ENCODE measurements at regions not wholly inside any gene's neighbourhood (a gene's known extent, or its start where the extent isn't known, plus 50 kb on each side); places are given as distances from the start of the nearest gene placed in this dataset.

GRCh38 chr17:82998637-82999036 lies 80.8 kb upstream of the METRNL start:
- no peak overlapping the region for H3K4me3 ChIP-seq (ENCODE audit: low read depth, low read length)
- TF ChIP-seq, protein P1, sequence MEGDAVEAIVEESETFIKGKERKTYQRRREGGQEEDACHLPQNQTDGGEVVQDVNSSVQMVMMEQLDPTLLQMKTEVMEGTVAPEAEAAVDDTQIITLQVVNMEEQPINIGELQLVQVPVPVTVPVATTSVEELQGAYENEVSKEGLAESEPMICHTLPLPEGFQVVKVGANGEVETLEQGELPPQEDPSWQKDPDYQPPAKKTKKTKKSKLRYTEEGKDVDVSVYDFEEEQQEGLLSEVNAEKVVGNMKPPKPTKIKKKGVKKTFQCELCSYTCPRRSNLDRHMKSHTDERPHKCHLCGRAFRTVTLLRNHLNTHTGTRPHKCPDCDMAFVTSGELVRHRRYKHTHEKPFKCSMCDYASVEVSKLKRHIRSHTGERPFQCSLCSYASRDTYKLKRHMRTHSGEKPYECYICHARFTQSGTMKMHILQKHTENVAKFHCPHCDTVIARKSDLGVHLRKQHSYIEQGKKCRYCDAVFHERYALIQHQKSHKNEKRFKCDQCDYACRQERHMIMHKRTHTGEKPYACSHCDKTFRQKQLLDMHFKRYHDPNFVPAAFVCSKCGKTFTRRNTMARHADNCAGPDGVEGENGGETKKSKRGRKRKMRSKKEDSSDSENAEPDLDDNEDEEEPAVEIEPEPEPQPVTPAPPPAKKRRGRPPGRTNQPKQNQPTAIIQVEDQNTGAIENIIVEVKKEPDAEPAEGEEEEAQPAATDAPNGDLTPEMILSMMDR (IDR thresholded peaks at IDR 0.05; ENCODE audit: low read depth, low read length), result no peak

- no peak overlapping the region for H3K4me3 ChIP-seq (ENCODE audit: low read depth, low read length)
- TF ChIP-seq, protein P1 (IDR thresholded peaks at IDR 0.05; ENCODE audit: low read depth, low read length), result no peak
These were observed 78.7 kb upstream of the METRNL start for GRCh38 chr17:83000738-83001137.

DNA sequence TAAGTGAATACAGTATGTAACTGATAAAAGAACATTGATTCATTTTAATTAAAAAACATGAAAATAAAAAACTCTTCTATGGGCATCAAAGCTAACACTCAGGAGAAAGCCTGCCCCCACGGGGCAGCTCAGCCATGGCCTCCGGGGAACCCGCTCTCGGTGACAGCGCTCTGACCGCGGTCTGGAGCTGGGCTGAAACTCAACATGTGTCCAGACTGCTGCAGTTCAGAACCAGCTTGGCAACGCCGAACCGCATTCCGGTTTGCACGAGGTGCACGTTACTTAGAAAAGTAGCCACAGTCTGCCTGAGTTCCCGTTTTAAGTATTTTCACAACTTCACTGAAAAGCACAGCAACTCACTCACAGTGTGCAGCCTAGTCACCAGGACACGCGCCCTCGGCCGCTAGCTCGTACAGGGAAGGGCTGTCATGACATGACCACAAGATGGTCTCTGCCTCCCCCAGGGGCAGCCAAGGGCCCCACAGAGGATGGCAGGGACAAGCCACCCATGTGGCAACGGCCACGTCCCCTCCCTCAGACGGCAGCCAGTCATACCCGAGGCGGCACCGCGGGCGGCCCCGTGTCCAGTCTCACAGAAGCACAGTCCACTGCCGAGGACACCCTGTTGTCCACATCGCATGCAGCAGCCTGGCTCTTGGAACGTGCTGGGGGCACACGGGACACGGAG lies 77.1 kb upstream of the METRNL start:
- TF ChIP-seq, protein P1 (IDR thresholded peaks at IDR 0.05; ENCODE audit: low read depth, low read length), result no peak
- no peak overlapping the region for H3K4me3 ChIP-seq (ENCODE audit: low read depth, low read length)

- TF ChIP-seq, protein P1 (IDR thresholded peaks at IDR 0.05; ENCODE audit: low read depth, low read length), result no peak
- no peak overlapping the region for H3K4me3 ChIP-seq (ENCODE audit: low read depth, low read length)
These were observed 74.5 kb upstream of the METRNL start for GRCh38 chr17:83004791-83005380.

- H3K4me3 ChIP-seq (ENCODE audit: low read depth, low read length), result no peak overlapping the region
- TF ChIP-seq, protein P1 (IDR thresholded peaks at IDR 0.05; ENCODE audit: low read depth, low read length), result no peak
These were observed 73.8 kb upstream of the METRNL start for GRCh38 chr17:83005639-83006038.

- no peak overlapping the region for H3K4me3 ChIP-seq (ENCODE audit: low read depth, low read length)
- TF ChIP-seq, protein P1 (IDR thresholded peaks at IDR 0.05; ENCODE audit: low read depth, low read length), result no peak
These were observed 72.6 kb upstream of the METRNL start for GRCh38 chr17:83006515-83007455.

Data from WI38 (cell line).